GM23248 (cell line): ENCODE measurements at regions not wholly inside any gene's neighbourhood (a gene's known extent, or its start where the extent isn't known, plus 50 kb on each side); places are given as distances from the start of the nearest gene placed in this dataset.

Experiments
- EZH2 ChIP-seq: fragments of 200-600 bp; sonication (generic); IDR thresholded peaks from 2 replicates; pipeline ENCODE4 v1.6.1; 2018; ENCODE audit warnings: antibody characterized with exemption, mild to moderate bottlenecking; ENCODE audit not compliant: insufficient read depth, poor library complexity, severe bottlenecking
- EZH2phosphoT487 ChIP-seq: fragments of 200-600 bp; sonication (generic); IDR thresholded peaks from 2 replicates; pipeline ENCODE4 v1.6.1; 2018; ENCODE audit warnings: antibody characterized with exemption, moderate library complexity, mild to moderate bottlenecking, low read depth; ENCODE audit not compliant: insufficient read depth

- TF ChIP-seq EZH2phosphoT487 (no peak), EZH2 (no peak)
Observed at GRCh38 chr3:101049532-101049931, 56.3 kb upstream of the ABI3BP start.
